ENCODE measurements at regions not wholly inside any gene's neighbourhood (a gene's known extent, or its start where the extent isn't known, plus 50 kb on each side); places are given as distances from the start of the nearest gene placed in this dataset.

DNA sequence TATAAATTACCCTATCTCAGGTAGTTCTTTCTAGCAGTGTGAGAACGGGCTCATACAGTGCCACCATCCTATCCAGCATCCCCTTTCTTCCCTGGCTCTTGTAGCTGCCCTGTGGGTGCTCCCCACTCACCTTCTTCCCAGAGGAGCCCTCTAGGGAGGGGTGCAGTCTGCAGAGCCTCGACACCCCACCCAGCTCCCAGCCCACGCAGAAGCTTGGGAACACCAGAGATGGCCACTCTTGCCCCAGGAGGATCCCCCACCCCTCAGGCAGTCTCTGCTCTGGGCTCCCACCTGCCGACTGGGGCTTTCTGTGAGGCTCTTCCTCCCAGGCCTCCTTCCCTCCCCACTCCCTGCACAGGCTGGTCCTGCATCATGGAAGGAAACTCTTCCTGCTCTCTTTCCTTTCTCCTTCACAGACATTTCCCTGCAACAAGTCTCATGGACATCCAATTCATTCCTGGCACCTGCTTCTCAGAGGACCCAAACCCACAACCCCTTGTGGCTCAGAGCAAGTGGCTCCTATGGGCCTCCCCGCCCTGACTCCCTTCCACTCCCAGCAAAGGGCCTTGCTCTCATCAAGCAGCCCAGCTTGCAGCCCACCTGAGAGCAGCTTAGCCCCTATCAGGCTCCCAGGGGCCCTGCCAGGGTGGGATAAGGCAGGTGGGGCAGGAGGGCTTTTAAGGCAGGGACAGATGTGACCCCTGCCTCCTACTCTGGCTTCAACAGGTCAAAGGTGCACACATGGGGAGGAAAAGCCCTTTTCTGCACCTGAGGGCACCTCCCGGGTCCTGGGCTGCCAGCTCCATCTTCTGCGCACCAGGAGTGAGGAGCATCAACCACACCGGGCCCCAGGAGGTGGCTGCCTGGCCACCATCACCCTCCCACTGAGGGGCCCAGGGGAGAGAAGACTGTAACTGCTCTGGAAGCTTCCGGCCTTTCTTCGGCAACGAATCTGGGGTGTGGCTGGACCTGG lies 263.8 kb upstream of the TNRC6C start:
- no peak for DNase-seq

DNA sequence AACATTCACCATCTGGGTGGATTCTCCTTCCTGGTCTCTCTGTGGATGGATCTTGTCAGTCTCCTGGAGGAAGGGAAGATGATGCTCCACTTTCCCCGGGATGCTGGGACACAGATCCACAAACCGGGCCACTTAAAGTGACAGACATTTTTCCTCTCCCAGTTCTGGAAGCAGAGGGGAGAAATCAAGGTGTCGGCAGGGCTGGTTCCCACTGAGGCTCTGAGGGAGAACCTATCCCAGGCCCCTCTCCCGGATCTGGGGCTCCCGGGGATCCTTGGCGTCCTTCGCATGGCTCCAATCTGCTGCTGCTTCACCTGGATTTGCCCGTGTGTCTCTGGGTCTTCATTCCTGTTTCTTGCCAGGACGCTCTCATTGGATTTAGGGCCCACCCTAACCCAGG lies 263.1 kb upstream of the TNRC6C start:
- DNase-seq: no peak

DNA sequence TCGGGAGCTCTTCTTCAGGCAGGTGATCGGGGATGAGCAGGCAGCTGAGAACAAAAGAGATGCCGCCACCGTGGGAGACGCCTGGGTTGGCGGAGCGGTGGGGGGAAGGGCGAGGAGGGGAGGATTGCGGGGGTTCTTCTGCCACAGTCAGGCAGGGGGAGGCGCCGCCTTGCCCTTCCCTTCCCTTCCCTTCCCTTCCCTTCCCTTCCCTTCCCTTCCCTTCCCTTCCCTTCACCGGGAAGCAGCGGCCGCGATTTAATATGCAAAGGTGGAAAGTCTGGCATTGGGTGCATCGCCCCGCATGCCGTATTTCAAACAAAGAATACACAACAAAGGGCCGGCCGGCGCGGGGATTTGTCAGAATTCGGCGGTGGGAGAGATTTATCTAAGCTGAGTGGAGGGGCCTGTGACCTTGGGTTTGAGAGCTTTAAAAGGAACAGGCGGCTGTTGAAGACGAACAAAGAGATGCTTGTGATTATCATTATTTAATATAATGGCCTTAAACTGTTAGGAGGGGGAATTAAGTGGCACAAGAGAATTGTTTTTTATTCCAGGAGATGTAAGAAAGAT lies 262.3 kb upstream of the TNRC6C start:
- no peak for DNase-seq

DNA sequence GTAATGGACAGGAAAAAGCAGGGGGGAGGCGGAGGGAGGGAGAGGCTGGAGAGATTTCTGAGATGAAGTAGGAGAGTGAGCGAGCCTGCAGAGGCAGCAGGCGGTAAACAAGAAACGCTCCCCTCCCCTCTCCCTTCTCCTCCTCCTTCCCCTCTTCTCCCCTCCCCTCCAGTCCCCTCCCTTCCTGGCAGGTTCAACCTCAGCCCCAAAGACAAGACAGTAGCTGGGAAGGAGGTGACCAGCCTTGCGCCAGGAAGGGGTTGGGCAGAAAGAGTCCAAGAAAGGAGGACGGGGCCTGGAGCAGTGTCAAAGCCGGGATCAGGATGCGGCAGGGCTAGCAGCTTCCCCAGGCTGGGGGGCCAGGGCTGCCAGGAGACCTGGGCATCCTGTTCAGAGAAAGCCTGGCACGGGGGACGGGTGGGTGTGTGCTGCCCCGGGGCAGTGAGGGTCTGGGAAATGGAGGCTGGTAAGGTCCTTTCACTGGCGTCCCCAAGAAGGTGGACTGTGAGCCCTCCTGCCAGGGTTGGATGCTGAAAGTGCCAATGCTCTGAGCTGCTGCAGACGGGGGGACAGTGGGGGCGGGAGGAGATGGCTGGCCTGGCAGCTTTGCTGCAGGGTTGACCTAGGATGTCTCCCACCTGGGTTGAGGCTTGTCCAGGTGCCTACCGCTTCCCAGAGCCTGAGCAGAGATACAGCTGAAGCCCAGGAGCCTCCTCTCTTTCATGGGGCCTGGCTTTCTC lies 261.6 kb upstream of the TNRC6C start:
- no peak for DNase-seq

DNA sequence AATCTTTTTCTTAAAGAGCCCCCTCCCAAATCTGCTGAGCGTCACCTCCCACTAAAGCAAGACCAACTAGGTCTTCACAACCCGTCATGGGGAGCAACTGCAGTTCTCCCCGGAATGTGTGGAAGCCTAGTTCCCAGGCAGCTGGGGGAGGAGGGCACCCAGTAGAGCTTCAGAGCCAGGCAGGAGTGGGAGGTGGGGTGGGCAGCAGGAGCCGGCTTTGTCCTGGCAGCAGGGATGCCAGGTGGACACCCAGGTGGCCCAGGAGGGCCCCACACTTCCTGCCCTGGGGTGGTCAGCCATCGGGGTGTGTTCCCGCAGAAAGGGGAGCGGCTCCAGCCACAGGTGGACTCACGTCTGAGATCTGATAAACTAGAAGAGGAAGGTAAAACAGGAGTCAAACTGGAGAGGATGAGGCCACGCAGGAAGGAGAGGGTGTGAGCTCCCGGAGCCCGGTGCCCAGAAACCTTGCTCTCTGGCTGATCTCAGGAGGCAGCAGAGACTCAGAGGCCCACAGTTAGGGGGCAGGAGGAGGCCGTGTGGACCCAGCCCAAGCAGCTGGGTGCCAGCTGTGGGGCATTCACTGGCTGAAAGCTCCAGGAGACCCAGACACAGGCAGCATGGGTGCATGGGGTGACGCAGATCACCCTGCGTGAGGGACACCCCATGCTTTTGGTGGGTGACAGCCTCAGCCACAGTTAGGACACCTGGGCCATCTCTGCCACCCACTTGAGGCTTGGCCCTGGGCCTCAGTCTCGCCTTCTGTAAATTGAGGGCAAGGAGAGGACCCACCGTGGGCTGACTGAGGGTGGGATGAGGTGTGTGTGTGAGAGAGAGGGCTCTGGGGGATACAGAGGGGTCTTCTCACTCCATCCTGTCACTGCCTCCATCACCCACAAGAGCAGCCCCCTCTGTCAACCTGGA lies 260.8 kb upstream of the TNRC6C start:
- DNase-seq: no peak

DNA sequence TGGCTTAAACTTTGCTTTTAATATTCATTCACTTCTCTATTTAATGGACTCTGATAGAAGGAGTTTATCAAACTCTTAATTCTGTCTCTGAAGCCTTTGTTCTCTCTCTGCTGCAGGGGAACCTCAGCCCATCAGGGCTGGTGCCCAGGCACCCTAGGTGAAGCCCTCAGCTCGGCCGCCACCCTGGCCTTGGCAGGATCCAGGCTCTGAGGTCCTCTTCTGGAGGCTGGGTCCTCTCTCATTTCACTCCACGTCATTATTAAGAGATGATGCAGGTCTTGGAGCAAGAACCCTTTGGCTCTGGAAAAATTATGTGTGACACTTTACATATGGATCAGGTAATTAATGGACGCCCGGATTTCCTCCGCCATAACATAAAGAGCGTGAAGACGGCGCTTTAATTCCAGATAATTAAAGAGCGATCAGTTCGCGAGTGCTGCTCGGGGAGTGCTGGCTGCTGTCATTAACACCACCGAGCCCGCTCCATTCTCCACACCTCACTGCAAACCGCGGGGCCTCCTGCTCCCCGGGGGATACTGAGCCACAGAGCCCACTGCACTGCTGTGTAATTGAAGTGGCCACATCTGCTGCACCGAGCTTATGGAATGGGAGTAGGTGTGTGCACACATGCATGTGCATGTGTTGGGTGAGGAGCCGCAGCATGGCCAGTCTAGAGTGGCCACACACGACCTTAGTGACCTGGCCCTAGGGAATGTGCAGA lies 259.4 kb upstream of the TNRC6C start:
- no peak for DNase-seq

DNA sequence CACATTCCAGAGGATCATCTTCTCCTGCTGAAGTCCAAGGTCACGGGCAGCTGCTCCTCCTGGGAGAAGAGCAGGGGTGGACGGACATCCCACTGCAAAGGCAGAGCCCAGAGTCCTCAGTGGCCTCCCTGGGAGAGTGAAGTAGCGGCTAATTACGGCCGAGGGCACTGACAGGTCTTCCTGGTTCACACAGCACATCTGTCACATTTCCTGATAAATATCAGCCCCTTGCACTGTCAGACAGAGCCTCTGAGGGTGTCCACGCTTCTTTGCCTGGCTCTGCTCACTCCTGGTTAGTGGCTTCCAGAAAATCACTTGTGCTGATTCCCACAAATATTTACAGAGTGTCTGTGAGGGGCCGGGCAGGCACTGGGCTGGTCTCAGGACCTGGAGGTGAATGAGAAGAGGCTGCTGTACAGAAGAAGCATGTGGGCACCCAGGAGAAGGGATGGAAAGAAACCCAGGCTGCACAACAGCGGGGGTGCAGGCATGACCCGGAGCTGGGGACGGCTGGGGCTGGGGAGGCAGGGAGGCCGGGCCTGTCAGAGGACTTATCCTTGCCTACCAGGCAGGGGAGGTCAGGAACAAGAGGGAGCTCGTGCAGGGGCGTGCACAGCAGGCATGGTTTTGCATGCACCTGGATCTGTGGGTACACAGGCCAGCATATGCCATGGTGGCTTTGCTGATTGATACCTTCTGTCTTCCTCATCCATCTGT lies 258.2 kb upstream of the TNRC6C start:
- DNase-seq: no peak

DNA sequence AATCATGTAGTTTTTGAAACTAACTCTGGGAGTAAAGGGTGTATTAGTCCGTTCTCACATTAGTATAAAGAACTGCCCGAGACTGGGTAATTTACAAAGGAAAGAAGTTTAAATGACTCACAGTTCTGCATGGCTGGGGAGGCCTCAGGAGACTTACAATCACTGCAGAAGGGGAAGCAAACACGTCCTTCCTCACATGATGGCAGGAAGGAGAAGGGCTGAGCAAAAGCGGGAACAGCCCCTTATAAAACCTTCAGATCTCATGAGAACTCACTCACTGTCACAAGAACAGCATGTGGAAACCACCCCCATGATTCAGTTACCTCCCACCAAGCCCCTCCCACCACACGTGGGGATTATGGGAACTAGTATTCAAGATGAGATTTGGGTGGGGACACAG lies 256.5 kb upstream of the TNRC6C start:
- DNase-seq: no peak

DNA sequence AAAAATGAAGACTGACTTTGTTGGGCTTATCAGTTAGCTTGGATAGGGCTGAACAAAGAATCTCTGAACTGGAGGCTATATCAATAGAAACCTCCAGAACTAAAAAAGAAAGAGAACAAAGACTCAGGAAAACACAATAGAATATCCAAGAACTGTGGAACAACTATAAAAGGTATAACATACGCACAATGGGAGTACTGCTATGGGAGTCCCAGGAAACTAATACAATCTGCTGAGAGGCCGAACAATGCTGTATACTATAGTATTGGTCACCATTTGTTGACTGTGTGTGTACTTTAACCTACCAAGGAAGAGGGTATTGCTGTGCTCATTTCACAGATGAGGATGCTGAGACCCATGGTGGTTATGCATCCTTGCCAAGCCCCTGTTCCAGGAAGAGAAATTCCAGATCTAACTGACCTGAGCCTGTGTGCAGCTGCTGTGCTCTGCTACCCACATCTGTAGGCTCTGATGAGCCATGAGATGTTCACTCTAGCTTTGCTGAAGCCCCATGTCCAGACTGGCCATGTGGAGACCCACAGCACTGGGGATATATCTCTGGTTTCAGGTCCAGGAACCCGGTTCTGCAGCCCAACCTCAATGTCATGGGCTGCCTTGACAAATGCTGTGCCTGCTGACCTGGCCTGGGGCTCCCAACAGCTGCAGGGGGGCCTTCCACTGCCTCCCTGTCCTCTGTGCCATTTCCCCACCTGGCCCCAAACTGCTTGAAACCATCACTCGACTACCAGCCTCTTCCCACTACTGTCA lies 254.3 kb upstream of the TNRC6C start:
- DNase-seq: no peak

DNA sequence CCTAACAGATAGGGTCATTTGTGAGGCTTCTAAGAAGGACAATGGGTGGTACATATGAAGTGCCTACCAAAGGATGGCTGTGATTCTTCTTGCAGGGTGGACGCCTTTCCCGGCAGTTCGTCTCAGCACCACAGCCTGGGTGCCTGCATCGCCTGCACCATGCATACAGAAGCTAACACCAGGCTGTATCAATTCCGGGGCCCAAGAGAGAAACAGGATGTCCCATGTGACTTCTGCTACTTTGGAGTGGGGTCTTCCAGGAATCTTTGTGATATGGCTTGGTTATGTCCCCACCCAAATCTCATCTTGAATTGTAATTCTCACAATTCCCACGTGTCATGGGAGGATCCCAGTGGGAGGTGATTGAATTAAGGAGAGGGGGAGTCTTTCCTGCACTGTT lies 251.6 kb upstream of the TNRC6C start:
- DNase-seq: no peak

DNA sequence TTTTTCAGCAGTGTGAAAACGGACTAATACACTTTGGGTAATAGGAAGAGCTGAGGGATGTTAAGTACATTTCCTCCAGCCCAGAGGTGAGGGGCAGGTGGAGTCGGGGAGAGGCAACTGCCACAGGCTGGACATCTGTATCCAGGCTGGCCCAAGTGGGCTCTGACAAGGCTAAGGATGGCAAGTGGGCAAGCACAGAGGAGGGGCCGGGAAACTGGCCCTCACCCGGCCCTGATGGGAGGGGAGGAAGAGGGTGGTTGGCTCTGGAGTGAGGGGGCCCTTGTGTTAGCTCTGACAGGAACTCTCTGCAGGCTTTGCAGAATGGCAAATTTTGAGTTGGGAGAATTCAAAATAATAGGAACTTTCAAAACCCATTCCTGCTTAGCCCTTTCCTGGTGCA lies 251.0 kb upstream of the TNRC6C start:
- no peak for DNase-seq

DNA sequence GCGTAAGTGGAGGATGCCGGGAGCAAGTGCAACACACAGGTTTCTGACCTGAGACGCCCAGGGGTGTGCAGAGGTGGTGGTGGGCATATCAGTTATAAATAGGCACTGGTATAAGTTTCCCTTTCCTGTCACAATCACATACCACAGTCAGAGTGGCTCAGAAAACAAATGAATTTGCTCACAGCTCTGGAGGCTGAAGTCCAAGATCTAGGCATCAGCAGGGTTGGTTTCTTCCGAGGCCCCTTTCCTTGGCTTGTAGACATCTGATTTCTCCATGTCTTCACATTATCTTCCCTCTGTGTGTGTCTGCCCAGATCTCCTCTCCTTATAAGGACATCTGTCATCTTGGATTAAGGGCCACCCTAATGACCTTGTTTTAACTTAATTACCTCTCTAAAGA lies 250.5 kb upstream of the TNRC6C start:
- no peak for DNase-seq

DNA sequence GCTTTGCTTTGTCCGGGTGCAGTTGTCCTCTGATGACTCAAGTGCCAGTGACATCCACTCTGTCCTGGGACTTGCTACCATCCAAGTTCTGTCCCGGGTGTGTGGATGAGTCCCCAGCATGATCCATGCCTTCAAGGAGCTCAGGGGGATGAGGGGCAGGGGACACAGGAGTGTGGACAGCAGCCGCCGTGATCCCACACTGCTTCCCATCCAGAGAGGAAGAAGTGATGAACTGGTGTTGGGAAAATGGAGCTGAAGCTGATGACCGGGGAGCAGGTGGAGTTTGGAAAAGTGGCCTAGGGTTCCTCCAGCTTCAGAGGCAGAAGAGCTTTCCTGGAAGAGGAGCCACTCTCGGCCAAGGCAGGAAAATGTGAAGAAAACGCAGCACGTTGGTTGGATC lies 249.6 kb upstream of the TNRC6C start:
- no peak for DNase-seq

DNA sequence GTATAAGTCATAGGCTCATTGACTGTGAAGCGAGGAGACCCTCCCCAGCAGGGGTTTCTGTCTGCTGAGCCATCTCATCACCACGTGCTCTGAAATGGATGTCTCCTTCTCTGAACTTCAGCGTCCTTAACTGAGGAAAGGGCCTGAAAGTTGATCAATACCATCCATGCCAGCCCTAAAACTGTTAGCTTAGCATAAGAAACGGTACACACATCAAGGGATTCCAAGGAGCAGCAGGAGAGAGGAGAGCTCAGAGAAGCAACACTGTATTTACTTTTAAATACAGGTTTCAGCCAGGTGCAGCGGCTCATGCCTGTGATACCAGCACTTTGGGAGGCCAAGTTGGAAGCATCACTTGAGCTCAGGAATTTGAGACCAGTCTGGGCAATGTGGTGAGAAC lies 248.9 kb upstream of the TNRC6C start:
- DNase-seq: no peak

DNA sequence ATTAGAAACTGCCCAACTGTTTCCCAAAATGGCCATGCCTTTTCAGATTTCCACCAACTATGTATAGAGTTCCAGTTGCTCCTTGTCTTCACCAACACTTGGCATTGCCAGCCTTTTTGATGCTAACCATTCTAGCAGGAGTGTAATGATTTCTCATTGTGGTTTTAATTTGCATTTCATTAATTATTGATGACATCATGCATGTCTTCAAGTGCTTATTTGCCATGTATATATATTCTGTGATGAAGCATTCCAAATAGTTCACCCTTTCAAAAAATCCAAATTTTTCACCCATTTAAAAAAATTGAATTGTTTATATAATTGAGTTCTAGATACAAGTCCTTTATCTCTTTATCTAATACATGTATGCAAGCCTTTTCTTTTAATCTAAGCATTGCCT lies 245.9 kb upstream of the TNRC6C start:
- no peak for DNase-seq

DNA sequence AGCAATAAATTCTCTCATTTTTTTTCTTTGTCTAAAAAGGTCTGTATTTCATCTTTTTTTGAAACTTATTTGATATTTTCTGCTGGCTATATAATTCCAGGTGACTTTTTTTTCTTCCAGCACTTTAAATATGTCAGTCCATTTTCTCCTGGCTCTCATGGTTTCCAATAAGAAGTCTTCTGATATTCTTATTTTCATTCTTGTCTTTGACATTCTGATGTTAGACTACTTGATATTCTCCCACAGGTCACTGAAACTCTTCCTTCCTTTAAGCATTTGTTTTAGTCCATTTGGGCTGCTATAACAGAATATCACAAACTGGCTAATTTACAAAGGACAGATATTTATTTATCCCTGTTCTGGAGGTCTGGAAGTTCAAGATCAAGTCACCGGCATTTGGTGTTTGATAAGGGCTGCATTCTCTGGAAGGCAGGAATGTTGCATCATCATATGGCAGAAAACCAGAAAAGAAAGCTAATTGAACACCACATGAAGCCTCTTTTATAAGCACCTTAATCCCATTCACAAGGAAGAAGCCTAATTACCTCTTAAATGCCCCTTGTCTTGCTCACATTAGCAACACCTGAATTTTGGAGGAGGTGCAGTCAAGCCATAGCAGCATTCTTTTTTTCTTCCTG lies 242.1 kb upstream of the TNRC6C start:
- no peak for DNase-seq

DNA sequence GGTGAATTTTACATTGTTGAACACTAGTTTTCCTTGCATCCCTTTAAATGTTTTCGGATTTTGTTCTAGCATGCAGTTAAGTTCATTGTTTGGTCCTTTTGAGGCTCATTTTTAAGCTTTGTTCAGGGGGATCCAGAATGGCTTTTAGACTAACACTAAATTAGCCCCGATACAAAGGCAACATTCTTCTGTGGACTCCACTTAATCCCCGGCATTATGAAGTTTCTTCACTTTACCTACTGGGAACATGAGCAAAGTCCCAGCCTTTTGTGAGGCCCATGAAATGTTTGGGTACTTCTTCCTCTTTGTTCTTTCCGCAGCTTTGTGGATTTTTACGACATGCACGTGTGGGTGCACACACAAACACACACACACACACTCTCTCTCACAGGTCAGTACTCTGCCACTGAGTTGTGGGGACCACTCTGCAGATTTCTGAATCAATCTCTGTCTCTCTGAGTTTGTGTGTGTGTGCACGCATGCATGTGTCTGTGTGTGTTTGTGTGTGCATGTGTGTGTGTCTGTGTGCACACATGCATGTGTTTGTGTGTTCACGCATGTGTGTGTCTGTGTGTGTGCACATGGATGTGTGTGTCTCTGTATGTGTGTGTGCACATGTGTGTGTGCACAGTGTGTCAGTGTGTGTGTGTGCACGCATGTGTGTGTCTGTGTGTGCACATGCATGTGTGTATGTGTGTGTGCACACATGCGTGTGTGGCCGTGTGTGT lies 240.4 kb upstream of the TNRC6C start:
- DNase-seq: no peak

DNA sequence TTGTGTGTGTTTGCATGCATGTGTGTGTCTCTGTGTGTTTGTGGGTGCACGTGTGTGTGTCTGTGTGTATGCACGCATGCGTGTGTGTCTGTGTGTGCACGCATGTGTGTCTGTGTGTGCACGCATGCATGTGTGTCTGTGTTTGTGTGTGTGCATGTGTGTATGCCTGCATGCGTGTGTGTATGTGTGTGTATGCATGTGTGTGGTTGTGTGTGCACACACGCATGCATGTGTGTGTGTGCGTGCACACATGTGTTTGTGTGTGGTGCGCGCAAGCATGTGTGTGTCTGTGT lies 239.9 kb upstream of the TNRC6C start:
- DNase-seq: no peak

DNA sequence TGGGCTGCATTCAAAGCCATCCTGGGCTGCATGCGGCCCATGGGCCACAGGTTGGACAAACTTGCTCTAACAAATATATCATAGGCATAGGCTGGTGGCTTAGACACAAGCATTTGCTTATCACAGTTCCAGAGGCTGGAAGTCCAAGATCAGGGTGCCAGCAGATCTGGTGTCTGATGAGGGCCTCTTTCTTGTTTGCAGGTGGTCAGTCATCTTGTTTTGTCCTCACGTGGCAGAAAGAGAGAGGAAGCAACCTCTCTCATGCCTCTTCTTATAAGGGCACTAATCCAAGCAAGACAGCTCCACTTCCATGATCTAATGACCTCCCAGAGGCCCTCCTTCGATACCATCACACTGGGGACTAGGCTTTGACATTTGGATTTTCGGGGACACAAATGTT lies 238.7 kb upstream of the TNRC6C start:
- no peak for DNase-seq

Data from CD4-positive, alpha-beta T cell treated with Interleukin-21 for 1 hour (primary cell).